Suprapubic skin (tissue), 4 donors: ENCODE measurements at regions not wholly inside any gene's neighbourhood (a gene's known extent, or its start where the extent isn't known, plus 50 kb on each side); places are given as distances from the start of the nearest gene placed in this dataset.

ENCODE experiments used
- DNase-seq, 2 donors: peaks; one replicate each; pipeline ENCODE4 v3.0.0-alpha.2; 2019; ENCODE audit warnings: low spot score in 2 of 2
- H3K27ac ChIP-seq: fragments of 200-600 bp; sonication (generic); one replicate; pipeline ENCODE4 v1.5.1; 2019
- H3K27me3 ChIP-seq: fragments of 200-600 bp; sonication (generic); one replicate; pipeline ENCODE4 v1.5.1; 2019
- H3K36me3 ChIP-seq: fragments of 200-600 bp; sonication (generic); one replicate; pipeline ENCODE4 v1.5.1; 2019
- H3K4me1 ChIP-seq: fragments of 200-600 bp; sonication (generic); one replicate; pipeline ENCODE4 v1.5.1; 2019
- H3K4me3 ChIP-seq: fragments of 200-600 bp; sonication (generic); one replicate; pipeline ENCODE4 v1.5.1; 2019; ENCODE audit warnings: mild to moderate bottlenecking
- H3K9me3 ChIP-seq: fragments of 200-600 bp; sonication (generic); one replicate; pipeline ENCODE4 v1.5.1; 2019
- EP300 ChIP-seq: sonication (generic); formaldehyde crosslinking; IDR thresholded peaks from one replicate; pipeline ENCODE4 v1.6.1; 2017; ENCODE audit warnings: antibody characterized with exemption
- POLR2A ChIP-seq, 2 donors: fragments of 450-650 bp; IDR thresholded peaks; one replicate each; pipeline ENCODE4 v1.6.1; 2017; ENCODE audit warnings: antibody characterized with exemption in 2 of 2, mild to moderate bottlenecking in 2 of 2, moderate library complexity in 2 of 2
- POLR2AphosphoS5 ChIP-seq, 3 donors: sonication (generic); formaldehyde crosslinking; IDR thresholded peaks; one replicate each; pipeline ENCODE4 v1.6.1; 2017; ENCODE audit warnings: antibody characterized with exemption in 3 of 3
- WGBS: methylation state at CpG from one replicate; pipeline ENCODE4 v1.1.5; 2018; 5-methylcytosine and 5-hydroxymethylcytosine counted together
- TF ChIP-seq, protein P1 (sequence below), 2 donors: fragments of 200-600 bp in 1 of 2; fragments of 450-650 bp in 1 of 2; sonication (generic) in 1 of 2; IDR thresholded peaks; one replicate each; pipeline ENCODE4 v1.5.1; 2016 to 2019; ENCODE audit warnings: antibody characterized with exemption in 2 of 2, mild to moderate bottlenecking in 1 of 2, moderate library complexity in 1 of 2

- TF ChIP-seq POLR2A (IDR thresholded peaks at IDR 0.05) (no peak), POLR2AphosphoS5 (IDR thresholded peaks at IDR 0.05) (no peak), EP300 (no peak)
- TF ChIP-seq, protein P1, sequence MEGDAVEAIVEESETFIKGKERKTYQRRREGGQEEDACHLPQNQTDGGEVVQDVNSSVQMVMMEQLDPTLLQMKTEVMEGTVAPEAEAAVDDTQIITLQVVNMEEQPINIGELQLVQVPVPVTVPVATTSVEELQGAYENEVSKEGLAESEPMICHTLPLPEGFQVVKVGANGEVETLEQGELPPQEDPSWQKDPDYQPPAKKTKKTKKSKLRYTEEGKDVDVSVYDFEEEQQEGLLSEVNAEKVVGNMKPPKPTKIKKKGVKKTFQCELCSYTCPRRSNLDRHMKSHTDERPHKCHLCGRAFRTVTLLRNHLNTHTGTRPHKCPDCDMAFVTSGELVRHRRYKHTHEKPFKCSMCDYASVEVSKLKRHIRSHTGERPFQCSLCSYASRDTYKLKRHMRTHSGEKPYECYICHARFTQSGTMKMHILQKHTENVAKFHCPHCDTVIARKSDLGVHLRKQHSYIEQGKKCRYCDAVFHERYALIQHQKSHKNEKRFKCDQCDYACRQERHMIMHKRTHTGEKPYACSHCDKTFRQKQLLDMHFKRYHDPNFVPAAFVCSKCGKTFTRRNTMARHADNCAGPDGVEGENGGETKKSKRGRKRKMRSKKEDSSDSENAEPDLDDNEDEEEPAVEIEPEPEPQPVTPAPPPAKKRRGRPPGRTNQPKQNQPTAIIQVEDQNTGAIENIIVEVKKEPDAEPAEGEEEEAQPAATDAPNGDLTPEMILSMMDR (IDR thresholded peaks at IDR 0.05): no peak
- Histone ChIP-seq H3K4me3 (no peak overlapping the region), H3K27me3 (no peaks in the 10 kb centered on the region), H3K9me3 (no peaks in the 10 kb centered on the region), H3K27ac (no peak overlapping the region), H3K4me1 (no peaks in the 10 kb centered on the region), H3K36me3 (no peaks in the 10 kb centered on the region)
- 86% methylated on average over 1 of the region's 1 CpG for WGBS
- no peak for DNase-seq
These were observed 550.9 kb upstream of the FAT3 start for GRCh38 chr11:91673705-91674104.

- Histone ChIP-seq H3K27ac (no peak overlapping the region), H3K4me1 (no peaks in the 10 kb centered on the region), H3K4me3 (no peak overlapping the region), H3K27me3 (no peaks in the 10 kb centered on the region), H3K9me3 (no peaks in the 10 kb centered on the region), H3K36me3 (no peaks in the 10 kb centered on the region)
- DNase-seq: no peak
- TF ChIP-seq POLR2A (IDR thresholded peaks at IDR 0.05): no peak
- no peak for TF ChIP-seq EP300
- TF ChIP-seq, protein P1 (IDR thresholded peaks at IDR 0.05): no peak
- TF ChIP-seq POLR2AphosphoS5 (IDR thresholded peaks at IDR 0.05): no peak
- WGBS: 84% methylated on average over 3 of the region's 3 CpGs
These were observed 560.1 kb upstream of the FAT3 start for GRCh38 chr11:91664521-91664920.

GRCh38 chr11:91660036-91660435 is 564.6 kb upstream of the FAT3 start:
- WGBS: 55% methylated on average over 1 of the region's 1 CpG
- no peaks in the 10 kb centered on the region for H3K4me1 ChIP-seq
- H3K4me3 ChIP-seq: no peak overlapping the region
- H3K36me3 ChIP-seq: no peaks in the 10 kb centered on the region
- H3K27ac ChIP-seq: no peak overlapping the region
- no peak for DNase-seq
- H3K27me3 ChIP-seq: no peaks in the 10 kb centered on the region
- TF ChIP-seq, protein P1 (IDR thresholded peaks at IDR 0.05): no peak
- TF ChIP-seq POLR2AphosphoS5 (IDR thresholded peaks at IDR 0.05) (no peak), EP300 (no peak), POLR2A (IDR thresholded peaks at IDR 0.05) (no peak)
- H3K9me3 ChIP-seq: no peaks in the 10 kb centered on the region

DNA sequence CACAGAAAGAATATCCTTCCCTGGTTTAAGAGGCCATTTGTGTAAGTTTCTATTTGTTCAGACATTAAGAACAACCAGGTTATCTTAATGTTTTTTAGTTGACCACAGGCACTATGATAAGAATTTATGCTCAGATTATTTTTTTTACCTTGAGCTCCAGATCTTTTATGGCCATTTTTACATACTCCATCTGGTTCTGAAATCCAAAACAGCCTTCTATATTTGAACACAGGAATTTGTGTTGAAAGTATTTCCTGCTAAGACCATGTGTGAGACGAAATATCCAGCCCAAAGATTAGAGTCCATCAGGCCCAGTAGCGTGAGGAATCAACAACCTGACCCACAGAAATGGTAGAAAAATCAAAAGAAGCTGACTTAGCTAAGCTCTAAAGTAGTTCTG is 569.9 kb upstream of the FAT3 start:
- no peaks in the 10 kb centered on the region for H3K9me3 ChIP-seq
- no peaks in the 10 kb centered on the region for H3K4me1 ChIP-seq
- TF ChIP-seq POLR2A (IDR thresholded peaks at IDR 0.05) (no peak), EP300 (no peak), POLR2AphosphoS5 (IDR thresholded peaks at IDR 0.05) (no peak)
- TF ChIP-seq, protein P1 (IDR thresholded peaks at IDR 0.05): no peak
- no peaks in the 10 kb centered on the region for H3K27me3 ChIP-seq
- no peak overlapping the region for H3K4me3 ChIP-seq
- no peaks in the 10 kb centered on the region for H3K36me3 ChIP-seq
- H3K27ac ChIP-seq: no peak overlapping the region
- WGBS: 61% methylated on average over 2 of the region's 2 CpGs
- no peak for DNase-seq

DNA sequence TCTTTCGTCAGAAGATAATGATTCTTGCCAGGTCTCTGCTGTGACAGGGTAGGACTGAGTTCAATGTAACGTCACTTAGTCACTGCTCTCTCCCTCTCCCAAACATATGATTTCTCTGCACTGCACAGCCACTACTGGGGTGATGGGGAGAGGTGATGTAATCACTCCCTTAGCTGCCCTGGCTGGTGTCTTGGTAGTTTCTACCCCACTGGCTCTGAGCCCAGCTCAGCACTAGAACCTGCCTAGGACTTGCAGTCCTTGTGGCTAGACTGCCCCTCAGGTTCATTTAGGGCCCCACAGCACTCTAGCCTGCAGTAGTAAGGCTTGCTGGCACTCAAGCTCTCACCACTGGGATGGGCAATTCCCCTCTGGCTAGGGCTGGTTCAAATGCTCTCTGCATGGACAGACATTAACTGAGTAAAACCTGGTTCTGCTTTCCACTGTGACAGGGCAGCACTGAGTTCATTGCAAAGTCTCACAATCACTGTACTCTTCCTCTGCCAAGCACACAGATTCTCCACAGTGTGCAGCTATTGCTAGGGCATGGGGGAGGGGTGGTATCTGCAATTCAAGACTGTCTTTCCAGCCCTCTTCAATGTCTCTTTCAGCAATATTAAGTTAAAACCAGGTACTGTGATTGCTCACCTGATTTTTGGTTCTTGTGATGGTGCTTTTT is 571.4 kb upstream of the FAT3 start:
- no peak for DNase-seq
- H3K4me1 ChIP-seq: no peaks in the 10 kb centered on the region
- no peak overlapping the region for H3K27ac ChIP-seq
- TF ChIP-seq EP300: no peak
- no peak for TF ChIP-seq POLR2A (IDR thresholded peaks at IDR 0.05)
- TF ChIP-seq, protein P1 (IDR thresholded peaks at IDR 0.05): no peak
- TF ChIP-seq POLR2AphosphoS5 (IDR thresholded peaks at IDR 0.05): no peak
- no peak overlapping the region for H3K4me3 ChIP-seq
- H3K27me3 ChIP-seq: no peaks in the 10 kb centered on the region
- H3K36me3 ChIP-seq: no peaks in the 10 kb centered on the region
- WGBS: 63% methylated on average over 2 of the region's 2 CpGs
- H3K9me3 ChIP-seq: no peaks in the 10 kb centered on the region
